Body of pancreas (tissue), 4 donors: ENCODE measurements at regions not wholly inside any gene's neighbourhood (a gene's known extent, or its start where the extent isn't known, plus 50 kb on each side); places are given as distances from the start of the nearest gene placed in this dataset.

Experiments
- POLR2A ChIP-seq, 3 donors: fragments of 450-650 bp; IDR thresholded peaks; one replicate each; pipeline ENCODE4 v1.6.1; 2016; ENCODE audit warnings: antibody characterized with exemption in 3 of 3, mild to moderate bottlenecking in 2 of 3
- TF ChIP-seq, protein P1 (sequence below), 7 experiments: fragments of 450-650 bp in 4 of 7; fragments of 200-600 bp in 3 of 7; sonication (generic) in 3 of 7; IDR thresholded peaks; one replicate each; pipeline ENCODE4 v1.5.1; 2016 to 2019; ENCODE audit warnings: antibody characterized with exemption in 7 of 7

DNA sequence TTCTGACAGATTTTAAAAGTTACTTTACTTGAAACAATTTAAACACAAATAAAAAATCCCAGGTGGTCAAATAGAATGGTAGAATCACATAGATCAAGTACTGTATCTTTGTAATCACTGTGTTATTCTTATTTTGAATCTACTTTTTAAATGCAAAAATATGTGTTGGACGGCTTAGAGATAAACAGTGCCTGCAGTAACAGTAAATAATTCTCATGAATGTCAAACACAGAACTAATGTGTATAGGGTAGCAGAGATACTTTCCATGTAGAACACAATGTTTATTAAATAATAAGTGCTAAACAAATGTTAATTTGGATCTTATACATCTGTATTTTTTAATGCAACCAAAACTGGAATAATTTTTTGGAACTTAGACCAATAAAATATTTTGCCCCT is 1199.4 kb downstream of the SORCS1 start:
- TF ChIP-seq, protein P1, sequence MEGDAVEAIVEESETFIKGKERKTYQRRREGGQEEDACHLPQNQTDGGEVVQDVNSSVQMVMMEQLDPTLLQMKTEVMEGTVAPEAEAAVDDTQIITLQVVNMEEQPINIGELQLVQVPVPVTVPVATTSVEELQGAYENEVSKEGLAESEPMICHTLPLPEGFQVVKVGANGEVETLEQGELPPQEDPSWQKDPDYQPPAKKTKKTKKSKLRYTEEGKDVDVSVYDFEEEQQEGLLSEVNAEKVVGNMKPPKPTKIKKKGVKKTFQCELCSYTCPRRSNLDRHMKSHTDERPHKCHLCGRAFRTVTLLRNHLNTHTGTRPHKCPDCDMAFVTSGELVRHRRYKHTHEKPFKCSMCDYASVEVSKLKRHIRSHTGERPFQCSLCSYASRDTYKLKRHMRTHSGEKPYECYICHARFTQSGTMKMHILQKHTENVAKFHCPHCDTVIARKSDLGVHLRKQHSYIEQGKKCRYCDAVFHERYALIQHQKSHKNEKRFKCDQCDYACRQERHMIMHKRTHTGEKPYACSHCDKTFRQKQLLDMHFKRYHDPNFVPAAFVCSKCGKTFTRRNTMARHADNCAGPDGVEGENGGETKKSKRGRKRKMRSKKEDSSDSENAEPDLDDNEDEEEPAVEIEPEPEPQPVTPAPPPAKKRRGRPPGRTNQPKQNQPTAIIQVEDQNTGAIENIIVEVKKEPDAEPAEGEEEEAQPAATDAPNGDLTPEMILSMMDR (IDR thresholded peaks at IDR 0.05) = no peak
- TF ChIP-seq POLR2A (IDR thresholded peaks at IDR 0.05) = no peak
